Peyer's patch (tissue), 4 donors: ENCODE measurements at regions not wholly inside any gene's neighbourhood (a gene's known extent, or its start where the extent isn't known, plus 50 kb on each side); places are given as distances from the start of the nearest gene placed in this dataset.

Source experiments
- POLR2A ChIP-seq, 2 donors: fragments of 450-650 bp; IDR thresholded peaks; one replicate each; pipeline ENCODE4 v1.5.1; 2017; ENCODE audit warnings: antibody characterized with exemption in 2 of 2, mild to moderate bottlenecking in 2 of 2, moderate library complexity in 2 of 2
- TF ChIP-seq, protein P1 (sequence below), 6 experiments: fragments of 450-650 bp in 4 of 6; fragments of 200-600 bp in 2 of 6; sonication (generic) in 1 of 6; IDR thresholded peaks; one replicate each; pipeline ENCODE4 v1.5.1; 2017 to 2019; ENCODE audit warnings: antibody characterized with exemption in 6 of 6, mild to moderate bottlenecking in 3 of 6, moderate library complexity in 1 of 6

- no peak for TF ChIP-seq POLR2A (IDR thresholded peaks at IDR 0.05)
- TF ChIP-seq, protein P1, sequence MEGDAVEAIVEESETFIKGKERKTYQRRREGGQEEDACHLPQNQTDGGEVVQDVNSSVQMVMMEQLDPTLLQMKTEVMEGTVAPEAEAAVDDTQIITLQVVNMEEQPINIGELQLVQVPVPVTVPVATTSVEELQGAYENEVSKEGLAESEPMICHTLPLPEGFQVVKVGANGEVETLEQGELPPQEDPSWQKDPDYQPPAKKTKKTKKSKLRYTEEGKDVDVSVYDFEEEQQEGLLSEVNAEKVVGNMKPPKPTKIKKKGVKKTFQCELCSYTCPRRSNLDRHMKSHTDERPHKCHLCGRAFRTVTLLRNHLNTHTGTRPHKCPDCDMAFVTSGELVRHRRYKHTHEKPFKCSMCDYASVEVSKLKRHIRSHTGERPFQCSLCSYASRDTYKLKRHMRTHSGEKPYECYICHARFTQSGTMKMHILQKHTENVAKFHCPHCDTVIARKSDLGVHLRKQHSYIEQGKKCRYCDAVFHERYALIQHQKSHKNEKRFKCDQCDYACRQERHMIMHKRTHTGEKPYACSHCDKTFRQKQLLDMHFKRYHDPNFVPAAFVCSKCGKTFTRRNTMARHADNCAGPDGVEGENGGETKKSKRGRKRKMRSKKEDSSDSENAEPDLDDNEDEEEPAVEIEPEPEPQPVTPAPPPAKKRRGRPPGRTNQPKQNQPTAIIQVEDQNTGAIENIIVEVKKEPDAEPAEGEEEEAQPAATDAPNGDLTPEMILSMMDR (IDR thresholded peaks at IDR 0.05): no peak
Measured at GRCh38 chr20:48186915-48187314, 401.6 kb upstream of the SULF2 start.
